GM21381 (cell line): ENCODE measurements at regions not wholly inside any gene's neighbourhood (a gene's known extent, or its start where the extent isn't known, plus 50 kb on each side); places are given as distances from the start of the nearest gene placed in this dataset.

Experiments used
- ATAC-seq: cut with Tn5 transposase; IDR thresholded peaks from one replicate; pipeline ENCODE4 v1.9.1; 2021; ENCODE audit warnings: mild to moderate bottlenecking, moderate library complexity; ENCODE audit not compliant: unreplicated experiment

DNA sequence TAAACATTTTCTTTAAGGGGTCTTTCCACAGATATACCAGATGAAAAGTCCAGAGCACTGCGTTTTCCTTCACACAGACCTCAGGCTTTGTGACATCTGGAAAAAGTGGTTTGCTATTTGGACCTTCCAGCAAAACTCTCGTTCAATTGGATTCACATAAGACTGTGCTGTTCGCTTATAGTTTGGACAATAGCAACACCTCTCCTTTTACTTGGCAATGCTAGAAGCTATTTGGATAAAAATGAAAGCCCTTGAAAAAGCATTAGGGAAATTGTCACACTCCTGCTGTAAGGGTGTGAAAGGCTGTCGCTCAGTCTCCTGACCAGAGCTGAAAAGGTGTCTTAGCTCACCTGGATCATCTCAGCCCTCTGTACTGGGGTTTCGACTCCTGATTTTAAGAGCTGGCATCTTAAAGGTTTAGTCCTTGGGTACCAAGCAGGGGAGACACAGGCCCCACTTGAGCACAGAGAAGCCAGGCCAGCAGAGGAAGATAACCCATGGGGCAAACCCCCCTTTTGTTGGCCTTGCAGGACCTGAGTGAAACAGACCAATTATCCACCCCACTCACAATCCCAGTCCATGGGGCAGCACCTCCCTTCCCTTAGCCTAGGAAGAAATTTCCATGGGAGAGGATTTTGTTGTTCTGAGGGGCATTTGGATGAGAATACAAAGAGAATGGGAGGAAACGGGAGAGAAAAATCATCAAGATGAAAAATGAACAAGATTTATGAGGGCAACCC, 257.6 kb downstream of the DLEU7 start:
- ATAC-seq, result no peak

DNA sequence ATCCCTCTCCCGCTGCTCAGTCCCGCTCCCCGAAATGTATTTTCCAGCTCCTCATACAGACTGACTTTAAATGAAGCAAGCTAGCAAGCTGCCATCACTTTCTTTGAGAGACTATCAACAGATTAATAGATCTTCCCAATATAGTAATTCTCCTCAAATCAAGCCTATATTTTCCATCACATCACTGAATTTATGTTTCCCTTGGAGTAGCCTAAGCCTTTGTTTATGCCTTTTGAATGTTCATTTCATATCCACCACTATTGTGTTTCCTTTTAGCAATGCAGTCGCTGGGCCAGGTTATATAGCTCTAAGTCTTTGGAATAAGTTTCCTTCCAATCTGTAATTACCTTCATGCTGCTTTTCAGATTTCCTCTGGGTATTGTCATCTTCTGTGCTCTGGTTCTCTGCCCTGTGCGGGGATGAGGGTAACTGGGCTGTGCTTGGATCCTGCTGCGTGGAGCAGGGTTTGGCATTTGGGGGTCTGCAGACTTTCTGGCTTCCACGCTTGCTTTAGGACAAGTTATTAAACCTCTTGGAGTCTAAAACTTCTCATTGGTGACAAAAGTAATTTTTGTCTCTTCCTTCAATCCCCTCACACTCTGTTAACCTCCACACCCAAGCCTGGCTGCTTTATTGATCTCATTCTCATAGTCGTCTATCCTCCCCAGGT, 256.9 kb downstream of the DLEU7 start:
- no peak for ATAC-seq

DNA sequence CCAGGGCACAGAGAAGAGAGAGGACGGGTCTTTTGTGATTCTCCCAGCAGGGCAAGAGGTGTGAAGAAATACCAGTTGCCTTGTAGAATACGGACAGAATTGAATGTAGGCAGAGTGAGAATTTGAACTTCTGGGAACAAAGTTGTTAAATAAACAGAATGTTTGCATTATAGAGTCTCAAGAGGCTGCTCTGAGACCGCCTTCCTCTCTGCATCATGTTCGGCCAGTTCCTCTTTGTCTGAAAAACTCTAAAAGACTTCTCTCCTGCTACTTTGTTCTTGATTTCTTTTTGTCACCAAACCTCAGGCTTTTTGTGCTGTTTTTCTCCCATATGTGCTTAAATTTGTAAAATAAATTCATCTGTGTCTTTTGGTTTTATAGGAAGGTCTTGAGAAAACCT, 256.4 kb downstream of the DLEU7 start:
- no peak for ATAC-seq

DNA sequence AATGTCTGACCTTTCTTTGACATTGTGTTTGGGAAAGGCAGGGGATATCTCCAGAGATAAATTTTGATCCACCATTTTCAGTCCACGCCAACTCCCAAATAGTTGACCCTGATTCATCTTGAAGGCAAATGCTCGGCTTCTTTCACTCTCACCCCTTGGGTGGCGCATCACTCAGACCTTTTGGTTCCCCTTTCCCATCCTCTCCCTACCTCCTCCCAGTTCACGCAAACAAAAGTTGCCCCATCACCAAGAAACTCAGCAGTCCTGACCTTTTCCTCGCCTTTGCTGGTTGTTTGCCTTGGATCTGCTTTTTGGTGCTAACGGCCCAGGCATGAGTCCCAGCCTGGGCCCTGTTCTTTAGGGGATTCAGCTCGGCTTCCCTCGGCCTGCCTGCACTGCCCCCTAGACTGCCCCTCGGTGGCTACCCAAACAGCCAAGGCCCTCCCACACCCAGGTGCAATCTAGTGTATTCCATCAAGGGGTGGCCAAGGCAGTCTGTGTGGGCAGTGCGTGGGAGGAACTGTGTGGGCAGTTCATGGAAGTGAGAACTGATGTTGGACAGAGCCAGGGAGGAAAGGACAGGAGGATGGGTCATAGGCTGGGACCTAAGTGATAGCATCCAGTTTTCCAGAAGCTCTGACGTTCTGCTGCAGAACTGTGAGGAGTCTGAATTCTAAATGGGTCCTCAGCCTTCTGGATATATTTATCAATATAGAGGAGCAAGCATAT, 255.7 kb downstream of the DLEU7 start:
- no peak for ATAC-seq

DNA sequence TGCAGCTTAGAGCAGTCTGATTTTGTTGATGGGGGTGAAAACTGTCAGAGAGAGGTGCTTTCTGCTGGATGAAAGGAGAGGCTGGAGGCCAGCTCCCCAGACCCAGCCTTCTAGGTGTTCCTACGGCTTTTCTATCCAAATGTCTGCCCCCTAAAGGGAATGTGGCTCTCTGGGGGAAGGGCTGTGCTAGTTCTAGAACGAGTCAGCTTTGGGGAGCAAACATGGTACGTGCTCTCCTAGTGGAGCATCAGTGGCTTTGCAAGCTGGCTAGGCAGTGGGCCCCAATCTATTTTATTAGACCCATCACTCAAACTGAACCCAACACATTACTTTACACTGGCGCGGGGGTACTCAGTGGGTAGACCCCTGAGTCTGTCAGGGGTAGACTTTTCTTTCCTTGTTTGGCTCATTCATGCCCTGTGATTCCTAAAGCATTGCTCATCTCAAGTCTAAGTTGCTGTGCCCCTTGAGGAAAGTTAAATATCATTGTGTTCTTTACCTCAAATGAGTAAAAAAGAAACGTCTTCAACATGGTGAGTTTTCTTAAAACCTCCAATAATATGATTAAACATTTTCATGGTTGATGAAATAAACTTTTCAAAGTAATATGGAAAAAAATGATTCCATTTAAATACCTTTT, 254.9 kb downstream of the DLEU7 start:
- no peak for ATAC-seq

DNA sequence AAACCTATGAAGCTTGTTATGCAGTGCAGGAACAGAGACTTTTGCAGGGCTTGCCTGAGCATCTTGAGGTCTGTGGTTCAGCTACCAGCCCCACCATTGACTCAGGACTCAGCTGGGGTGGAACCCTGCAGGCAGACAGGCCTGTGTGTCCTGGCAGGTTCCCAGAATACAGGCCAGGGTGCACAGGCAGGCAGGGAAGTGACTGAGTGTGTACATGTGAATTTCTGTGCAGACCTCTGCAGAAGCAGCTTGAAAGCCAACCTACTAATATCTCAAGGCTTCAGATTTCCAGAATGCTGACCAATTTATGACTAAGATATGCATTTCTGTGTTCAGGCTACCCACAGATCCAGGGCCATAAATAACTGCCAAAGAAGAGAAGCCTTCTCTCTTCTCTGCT, 254.4 kb downstream of the DLEU7 start:
- ATAC-seq, result no peak

DNA sequence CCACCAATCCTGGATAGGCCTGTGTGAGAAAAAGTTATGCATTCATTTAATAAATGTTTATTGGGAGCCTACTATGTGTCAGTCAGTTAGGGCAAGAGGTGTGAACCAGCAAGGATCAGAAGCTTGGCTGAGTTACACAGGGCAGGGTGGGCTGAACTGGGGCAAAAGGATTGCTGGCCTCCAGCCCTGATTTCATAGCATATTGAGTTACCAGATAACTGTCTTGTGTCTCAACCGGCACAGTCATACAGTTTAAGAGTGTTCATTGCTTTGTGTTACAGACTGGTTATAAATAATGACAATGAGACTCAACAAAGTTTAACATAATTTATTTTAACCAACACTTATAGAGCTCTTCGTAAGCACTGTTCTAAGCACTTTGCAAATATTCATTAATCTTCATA, 253.8 kb downstream of the DLEU7 start:
- ATAC-seq, result no peak

DNA sequence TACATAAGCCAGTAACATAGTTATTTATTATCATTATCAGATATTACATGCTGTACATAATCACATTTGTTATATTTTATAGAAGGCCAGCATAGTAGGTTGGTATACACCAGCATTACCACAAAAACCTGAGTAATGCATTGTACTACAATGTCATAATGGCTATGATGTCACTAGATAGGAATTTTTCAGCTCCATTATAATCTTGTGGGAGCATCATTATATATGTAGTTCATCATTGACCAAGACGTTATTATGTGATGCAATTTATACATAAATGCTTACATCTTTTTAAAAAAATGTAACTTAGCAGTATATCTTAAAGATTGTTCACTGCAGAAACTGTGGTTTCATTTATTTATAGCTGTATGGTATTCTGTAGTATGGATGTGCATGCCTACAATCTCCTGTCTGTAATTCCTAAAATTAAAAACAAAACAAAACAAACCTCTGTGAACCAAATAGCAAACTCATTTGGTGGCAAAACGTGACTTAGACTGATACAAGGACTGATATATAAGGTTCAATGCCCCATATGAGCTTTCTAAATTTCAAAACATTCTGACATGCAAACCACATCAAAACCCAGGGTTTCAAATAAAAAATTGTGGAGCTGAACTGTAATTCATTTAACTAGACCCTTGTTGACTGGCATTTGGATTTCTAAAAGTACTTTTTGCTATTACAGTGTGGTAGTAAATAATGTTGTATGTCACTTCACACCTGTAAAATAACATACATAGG, 250.9 kb downstream of the DLEU7 start:
- ATAC-seq, result no peak

DNA sequence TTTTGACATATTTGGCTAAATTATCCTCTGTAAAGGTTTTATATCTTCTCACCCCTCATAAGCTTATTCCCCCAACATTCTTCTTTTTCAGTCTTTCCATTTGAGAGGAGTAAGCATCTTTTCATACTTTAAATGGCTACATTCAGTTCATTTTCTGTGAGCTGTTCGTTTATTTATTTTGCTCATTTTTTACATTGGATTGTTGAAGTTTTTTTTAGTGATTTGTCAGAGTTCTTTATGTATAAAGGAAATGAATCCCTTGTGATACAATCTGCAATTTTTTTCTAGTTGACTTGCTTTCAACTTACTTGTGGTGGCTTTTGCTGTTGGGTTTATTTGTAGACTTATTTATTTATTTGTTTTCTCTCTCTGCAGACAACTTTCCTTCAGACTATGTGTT, 250.3 kb downstream of the DLEU7 start:
- no peak for ATAC-seq

DNA sequence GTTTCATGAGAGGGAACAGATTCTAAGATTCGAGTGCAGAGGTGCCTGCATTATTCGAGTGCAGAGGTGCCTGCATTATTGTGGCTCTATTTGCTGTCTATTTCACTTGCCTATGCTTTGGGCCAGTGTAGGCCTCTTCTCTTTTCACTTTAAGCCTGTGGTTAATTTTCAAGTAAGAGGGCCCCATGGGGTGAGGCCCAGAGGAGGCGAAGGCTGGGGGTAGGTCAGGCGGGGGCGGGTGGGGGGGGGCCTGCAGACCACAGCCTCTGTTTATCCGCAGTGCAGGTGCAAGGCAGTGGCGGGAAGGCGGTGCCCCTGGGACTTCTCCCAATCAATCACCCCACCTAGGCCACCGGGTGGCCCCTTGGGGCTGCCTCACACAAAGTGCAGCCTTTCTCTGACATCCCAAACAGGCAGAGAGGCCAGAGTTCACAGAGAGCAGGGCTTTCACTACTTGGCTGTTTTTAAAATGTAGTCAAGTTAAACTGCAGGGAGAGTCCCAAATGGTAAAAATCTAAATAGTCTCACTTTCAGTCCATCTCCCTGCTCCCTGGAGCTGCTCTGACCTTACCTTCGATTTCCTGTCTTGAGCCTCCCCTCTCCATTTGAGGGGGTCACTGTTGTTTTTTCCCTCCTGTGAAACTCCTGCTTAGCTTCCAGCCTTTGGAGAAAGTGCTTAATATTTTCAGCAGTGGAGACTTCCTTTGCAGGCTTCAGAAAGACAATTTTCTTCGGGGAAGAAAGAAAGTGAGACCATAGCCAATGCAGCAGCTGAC, 249.0 kb downstream of the DLEU7 start:
- peak; percentile 84 for ATAC-seq

DNA sequence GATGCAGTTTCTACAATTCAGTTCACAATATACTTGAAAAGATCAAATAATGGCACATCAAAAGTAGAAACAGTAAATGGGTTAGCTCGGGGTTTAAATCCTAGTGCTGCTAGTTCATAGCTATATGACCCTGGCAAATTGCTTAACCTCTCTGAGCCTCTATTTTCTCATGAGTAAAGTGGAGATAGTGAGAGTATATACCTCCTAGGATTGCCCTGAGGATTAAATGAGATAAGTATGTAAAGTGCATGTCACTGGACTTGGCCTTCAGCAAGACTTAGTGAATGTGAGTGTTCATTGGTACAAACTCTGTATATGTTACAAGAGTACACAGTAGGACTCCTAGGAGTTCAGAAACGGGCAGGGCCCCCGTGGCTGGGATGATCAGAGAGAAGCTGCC, 248.3 kb downstream of the DLEU7 start:
- no peak for ATAC-seq

DNA sequence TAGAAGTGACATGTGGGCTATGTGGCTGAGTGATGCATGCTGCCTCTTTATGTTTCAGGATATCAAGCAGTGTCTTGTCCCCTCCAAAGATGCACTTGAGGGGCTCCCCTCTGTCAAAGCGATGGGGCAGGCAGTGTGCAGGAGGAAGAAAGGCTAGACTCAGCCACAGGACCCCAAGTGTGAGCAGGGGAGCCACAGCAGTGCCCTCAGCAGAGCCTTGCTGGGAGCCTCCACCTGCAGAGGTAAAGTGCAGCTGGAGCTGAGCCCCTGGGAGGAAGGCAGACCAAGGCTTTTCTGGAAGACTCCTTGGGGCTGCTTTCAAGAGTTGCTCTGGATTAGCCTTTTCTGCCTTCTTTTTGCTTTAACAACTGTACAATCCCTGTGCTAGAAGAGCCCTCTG, 247.3 kb downstream of the DLEU7 start:
- ATAC-seq, result no peak

DNA sequence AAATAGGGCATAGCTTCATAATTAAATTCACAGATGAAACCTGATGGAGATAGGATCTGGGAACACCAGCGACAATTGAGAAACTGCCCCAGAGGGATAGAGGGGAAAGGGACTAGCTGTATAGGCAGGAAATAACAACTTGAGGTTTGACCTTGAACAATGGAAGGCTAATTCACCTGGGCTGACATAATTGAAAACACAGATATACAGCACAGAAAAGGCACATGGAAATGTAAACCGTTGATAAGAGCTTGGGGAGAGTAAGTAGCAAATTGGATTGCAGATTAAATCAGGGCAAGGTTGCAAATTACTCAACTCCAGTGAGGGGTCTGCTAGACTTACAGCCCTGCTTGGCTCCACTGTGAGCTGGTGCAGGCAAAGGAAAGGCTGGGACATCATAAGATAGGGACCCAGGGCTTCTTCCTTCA, 246.7 kb downstream of the DLEU7 start:
- no peak for ATAC-seq

DNA sequence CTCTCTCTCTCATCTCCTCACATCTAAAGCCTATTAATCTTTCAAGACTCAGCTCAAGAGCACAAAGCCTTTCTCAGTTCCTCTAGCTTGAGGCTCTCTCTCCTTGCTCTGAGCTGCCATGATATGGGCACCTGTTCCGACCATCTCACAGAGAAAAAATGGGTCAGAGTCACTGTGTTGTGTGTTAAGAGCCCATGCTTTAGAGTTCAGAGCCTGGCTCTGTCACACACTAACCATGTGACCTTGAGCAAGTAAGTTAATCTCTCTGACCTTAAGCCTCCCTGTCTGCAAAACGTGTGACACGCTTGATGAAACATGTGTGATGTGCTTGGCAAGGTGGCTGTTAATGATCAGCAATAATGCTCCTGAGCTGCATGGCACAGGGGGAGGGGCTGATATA, 245.2 kb downstream of the DLEU7 start:
- no peak for ATAC-seq

DNA sequence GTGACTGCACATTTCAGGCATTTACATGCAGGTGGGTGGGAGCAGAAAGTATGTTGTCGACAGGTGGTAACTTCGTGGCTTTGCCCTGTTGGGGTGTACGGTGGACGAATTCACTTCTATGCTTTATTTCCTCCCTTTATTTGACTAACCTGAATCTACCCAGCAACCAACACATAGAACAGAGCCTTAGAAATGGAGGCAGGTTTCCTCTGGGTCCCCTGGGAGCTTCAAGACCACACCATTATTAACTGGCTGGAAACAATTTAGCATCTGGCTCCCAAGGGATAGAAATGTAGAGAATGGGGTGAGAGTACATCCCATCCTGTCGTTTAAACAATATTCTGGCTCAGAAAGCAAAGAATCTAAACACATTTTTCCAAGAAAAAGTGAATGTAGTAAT, 244.4 kb downstream of the DLEU7 start:
- no peak for ATAC-seq

DNA sequence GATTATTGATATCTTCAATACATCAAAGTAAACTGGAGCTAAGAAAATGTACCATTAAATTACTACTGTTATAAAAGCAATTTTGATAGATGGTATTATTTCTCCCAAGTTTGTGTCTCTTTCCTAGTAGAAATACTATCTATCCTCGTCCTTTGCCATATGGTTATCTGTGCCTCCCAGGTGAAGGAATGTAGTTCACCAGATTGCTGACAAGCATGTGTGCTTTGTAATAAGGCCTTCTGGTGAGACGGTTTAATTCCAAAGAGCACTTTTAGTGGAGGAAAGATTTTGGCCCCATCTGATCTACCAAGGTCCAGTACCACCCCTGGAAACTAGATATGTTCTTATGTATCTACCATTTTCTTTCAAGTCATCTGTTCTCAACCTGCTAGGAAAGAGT, 243.6 kb downstream of the DLEU7 start:
- no peak for ATAC-seq

DNA sequence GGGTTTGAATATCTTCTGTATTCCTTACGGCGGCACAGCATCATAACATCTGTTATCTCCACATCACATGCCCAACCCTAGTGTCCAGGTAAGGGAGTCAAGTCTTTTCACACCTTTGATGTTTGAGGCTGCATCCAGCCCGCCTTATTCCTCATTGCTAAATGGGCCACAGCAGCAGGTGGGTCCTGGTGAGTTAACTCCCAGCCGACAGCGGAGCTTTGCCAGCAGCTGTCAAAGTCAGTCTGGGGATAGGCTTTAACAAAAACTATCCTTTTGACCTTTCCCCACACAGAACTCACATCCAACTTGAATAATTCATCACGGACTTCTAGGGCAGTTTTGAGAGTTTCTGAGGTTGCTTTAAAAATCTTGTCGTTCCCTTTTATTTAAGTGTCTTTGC, 235.1 kb downstream of the DLEU7 start:
- no peak for ATAC-seq

DNA sequence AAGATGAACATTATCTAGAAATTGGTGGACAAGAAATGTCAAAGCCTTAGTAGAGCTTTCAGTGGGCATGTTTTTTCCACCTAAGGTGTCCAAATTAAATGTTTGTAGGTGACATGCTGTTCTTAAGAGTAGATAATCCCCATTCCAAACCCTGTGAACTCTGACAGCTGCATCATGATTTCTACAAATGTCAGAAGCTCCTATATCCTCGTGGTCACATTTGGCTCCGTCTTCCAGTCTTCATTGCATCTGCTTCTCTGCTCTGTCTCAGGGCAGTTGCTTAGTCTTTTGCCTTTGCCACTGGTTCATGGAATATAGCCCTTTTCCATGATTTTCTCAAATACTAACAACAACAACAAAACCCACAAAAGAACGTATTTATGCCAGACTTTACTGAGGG, 234.5 kb downstream of the DLEU7 start:
- no peak for ATAC-seq

DNA sequence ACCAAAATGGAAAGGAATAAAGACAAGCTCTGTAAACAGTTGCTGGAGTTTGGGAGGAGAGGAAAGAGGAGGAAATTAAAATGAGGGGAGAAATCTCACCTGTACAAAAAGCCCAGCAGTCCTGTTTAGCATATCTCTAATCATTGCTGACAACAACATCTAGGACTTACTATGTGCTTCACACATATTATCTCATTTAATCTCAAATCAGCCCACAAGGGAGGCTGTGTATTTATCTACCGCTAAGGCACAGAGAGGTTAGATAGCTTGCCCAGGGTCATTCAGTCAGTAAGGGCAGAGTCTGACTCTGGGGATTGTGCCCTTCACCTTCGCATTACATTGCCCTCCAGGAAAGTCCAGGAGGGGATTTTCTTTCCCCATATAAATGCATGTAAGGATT, 233.3 kb downstream of the DLEU7 start:
- no peak for ATAC-seq

DNA sequence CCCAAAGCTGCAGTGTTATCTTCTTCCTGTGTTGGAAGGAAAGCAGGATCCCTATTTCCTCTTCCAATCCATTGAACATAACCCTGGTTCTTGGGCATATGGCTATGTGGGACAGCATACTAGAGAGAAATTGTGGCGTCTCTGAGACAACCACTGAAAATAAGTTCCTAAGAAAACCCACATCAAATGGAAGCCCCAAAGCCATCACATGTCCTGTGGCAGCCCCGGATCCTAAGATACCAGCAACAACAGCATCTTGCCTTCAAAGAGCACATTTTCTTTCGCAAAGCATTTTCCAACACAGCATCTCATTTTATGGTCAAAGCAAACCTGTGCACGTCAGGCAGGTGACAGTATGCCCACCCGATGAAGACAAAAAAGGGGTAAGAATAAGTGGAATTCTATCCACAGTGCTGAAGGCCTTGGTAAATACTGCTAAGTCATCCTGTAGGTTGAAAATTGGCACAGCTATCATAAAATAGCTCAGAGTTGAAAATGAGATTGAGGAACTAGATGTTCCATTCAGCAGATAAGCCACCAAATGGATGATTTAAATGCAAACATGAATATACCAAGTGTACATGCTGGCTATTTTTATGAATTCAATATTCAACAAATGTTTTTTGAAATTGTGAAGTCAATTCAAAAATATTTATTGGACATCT, 232.2 kb downstream of the DLEU7 start:
- ATAC-seq, result no peak
